GM12873 (cell line): ENCODE measurements at regions not wholly inside any gene's neighbourhood (a gene's known extent, or its start where the extent isn't known, plus 50 kb on each side); places are given as distances from the start of the nearest gene placed in this dataset.

Experiments
- CTCF ChIP-seq: IDR thresholded peaks from 2 replicates; pipeline ENCODE4 v1.5.1; 2012; ENCODE audit warnings: low read depth, mild to moderate bottlenecking, moderate library complexity, low read length, control low read depth; ENCODE audit not compliant: insufficient read depth; ENCODE audit errors: missing control alignments

- TF ChIP-seq CTCF: no peak
Measured at GRCh38 chr3:158026236-158026635, 80.0 kb downstream of the SHOX2 start.

GRCh38 chr3:158018462-158018861 lies 87.8 kb downstream of the SHOX2 start:
- no peak for TF ChIP-seq CTCF

- TF ChIP-seq CTCF: no peak
Measured at GRCh38 chr3:158012901-158013300, 93.3 kb downstream of the SHOX2 start.

GRCh38 chr3:158005391-158006100 lies 100.7 kb downstream of the SHOX2 start:
- no peak for TF ChIP-seq CTCF

- TF ChIP-seq CTCF: no peak
Measured at GRCh38 chr3:157999246-157999645, 107.0 kb downstream of the SHOX2 start.

GRCh38 chr3:157982359-157982758 lies 123.9 kb downstream of the SHOX2 start:
- no peak for TF ChIP-seq CTCF

- no peak for TF ChIP-seq CTCF
Measured at GRCh38 chr3:157981819-157982218, 124.4 kb downstream of the SHOX2 start.
